Ishikawa (cell line): ENCODE measurements at regions not wholly inside any gene's neighbourhood (a gene's known extent, or its start where the extent isn't known, plus 50 kb on each side); places are given as distances from the start of the nearest gene placed in this dataset.
A peak's percentile ranks its signal among the peaks of the same experiment; 100 is the strongest.

Source experiments
- CEBPB ChIP-seq: IDR thresholded peaks from 2 replicates; pipeline ENCODE4 v1.6.1; 2012
- CREB1 ChIP-seq: IDR thresholded peaks from 2 replicates; pipeline ENCODE4 v1.6.1; 2012; ENCODE audit warnings: low read depth
- EGR1 ChIP-seq: IDR thresholded peaks from 2 replicates; pipeline ENCODE4 v1.6.1; 2012
- EP300 ChIP-seq: IDR thresholded peaks from 2 replicates; pipeline ENCODE4 v1.6.1; 2012; ENCODE audit warnings: borderline replicate concordance
- FOXM1 ChIP-seq: IDR thresholded peaks from 2 replicates; pipeline ENCODE4 v1.6.1; 2012; ENCODE audit warnings: low read depth, borderline replicate concordance
- MAX ChIP-seq: IDR thresholded peaks from 2 replicates; pipeline ENCODE4 v1.6.1; 2012
- NFIC ChIP-seq: IDR thresholded peaks from 2 replicates; pipeline ENCODE4 v1.6.1; 2012
- RAD21 ChIP-seq: IDR thresholded peaks from 2 replicates; pipeline ENCODE4 v1.6.1; 2012; ENCODE audit warnings: low read depth
- REST ChIP-seq: IDR thresholded peaks from 2 replicates; pipeline ENCODE4 v1.6.1; 2012; ENCODE audit warnings: low read depth, mild to moderate bottlenecking
- TAF1 ChIP-seq: IDR thresholded peaks from 2 replicates; pipeline ENCODE4 v1.6.1; 2012; ENCODE audit warnings: low read depth, mild to moderate bottlenecking
- TCF12 ChIP-seq: IDR thresholded peaks from 2 replicates; pipeline ENCODE4 v1.6.1; 2012; ENCODE audit warnings: low read depth
- TEAD4 ChIP-seq: IDR thresholded peaks from 2 replicates; pipeline ENCODE4 v1.6.1; 2012
- USF1 ChIP-seq: IDR thresholded peaks from 2 replicates; pipeline ENCODE4 v1.6.1; 2012
- YY1 ChIP-seq: IDR thresholded peaks from 2 replicates; pipeline ENCODE4 v1.6.1; 2012; ENCODE audit warnings: low read depth
- ZBTB7A ChIP-seq: IDR thresholded peaks from 2 replicates; pipeline ENCODE4 v1.6.1; 2012; ENCODE audit warnings: low read depth

- TF ChIP-seq NFIC = no peak
- no peak for TF ChIP-seq REST
Observed at GRCh38 chr1:218166268-218166945, 118.7 kb upstream of the RRP15 start.

DNA sequence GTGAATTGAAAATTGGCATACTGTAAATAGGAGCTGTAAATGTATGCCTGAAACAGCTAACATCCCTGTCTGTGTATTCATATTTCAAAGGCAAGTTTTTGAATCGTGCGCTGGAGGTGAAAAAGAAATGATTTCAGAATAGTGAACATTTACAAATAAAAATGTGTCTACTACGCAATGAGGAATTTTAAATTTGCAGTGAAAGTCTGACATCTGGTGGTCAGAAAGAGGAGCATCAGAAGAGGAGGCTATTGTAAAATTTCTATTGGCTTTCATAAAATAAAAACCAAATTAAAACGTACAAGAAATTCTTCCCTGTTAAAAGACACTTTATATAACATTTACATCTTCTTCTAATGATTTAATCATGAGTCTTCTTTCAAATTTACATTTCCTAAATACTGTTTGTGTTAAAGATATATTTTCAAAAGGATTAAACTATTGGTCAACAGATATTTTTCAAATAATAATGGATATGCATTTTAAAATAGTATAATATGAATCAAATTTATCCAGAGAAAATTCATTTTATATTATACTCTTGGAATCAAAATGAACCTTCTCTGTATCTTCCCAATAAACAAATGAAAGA is 113.7 kb upstream of the RRP15 start:
- TF ChIP-seq ZBTB7A (no peak), TCF12 (no peak), EP300 (no peak), CREB1 (no peak), USF1 (no peak), RAD21 (peak; percentile 77), NFIC (no peak)

DNA sequence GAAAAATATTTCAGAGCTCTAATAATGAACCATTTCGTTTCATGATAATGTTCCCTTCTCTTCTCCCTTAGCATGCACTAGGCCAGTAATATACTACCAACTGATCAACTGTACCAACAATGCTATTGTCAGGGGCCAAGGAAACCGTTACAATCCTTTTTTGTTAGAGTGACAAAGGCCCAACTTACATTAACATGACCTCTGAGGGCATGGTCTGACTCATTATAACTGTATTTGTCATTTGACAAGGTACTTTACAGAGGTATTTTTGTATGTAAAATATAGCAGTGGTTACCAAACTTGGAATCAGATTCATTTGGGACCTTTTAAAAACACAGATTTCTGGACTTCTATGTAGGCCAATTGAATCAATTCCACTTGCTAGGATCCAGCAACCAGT is 102.6 kb upstream of the RRP15 start:
- TF ChIP-seq USF1 (no peak), RAD21 (no peak), MAX (no peak), TEAD4 (no peak)

DNA sequence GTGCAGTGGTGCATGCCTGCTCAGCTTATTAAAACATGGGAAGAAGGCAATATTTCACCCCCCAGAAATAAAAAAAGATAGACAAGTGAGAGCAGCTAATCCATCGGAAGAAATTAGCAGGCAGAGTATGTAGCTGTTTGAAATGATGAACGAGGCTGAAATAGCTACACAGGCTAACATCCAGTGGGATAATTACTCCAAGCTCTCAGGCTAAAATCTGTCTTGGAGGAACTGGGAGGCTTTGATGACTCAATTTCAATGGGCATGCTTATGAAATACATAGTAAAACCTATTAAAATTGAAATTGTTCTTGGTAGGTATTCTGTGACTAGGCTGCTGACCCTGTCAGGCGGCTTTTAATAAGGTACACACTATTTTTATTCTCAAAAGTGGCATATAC is 84.1 kb upstream of the RRP15 start:
- TF ChIP-seq YY1 (no peak), CEBPB (no peak), USF1 (no peak), EP300 (no peak), NFIC (no peak), FOXM1 (no peak), ZBTB7A (no peak), MAX (no peak), TCF12 (no peak), RAD21 (no peak), EGR1 (no peak), REST (no peak), TAF1 (no peak), TEAD4 (no peak)

DNA sequence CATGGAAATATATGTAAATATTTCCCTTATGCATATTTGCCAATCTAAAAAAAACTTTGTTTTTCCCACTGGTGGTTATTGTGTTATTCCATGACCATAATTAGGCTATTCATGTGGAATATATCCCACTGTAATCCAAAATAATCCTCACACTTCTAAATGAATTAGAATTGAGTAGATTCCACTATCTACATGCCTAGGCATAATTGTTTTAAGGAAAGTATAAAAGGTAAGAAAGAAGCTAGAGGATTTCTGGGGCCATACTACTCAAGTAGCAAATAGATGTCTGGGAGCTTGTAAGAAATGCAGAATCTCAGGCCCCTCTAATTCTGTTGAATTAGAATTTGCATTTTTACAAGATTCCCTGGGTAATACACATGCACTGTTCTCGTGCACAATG is 83.5 kb upstream of the RRP15 start:
- TF ChIP-seq EGR1 (no peak), RAD21 (no peak), CREB1 (no peak), TCF12 (no peak), NFIC (no peak), FOXM1 (no peak), TAF1 (no peak), CEBPB (no peak)

GRCh38 chr1:218205721-218206120 is 79.4 kb upstream of the RRP15 start:
- no peak for TF ChIP-seq TEAD4
- no peak for TF ChIP-seq MAX
- TF ChIP-seq CEBPB = no peak
- TF ChIP-seq CREB1 = no peak
